ENCODE measurements at regions not wholly inside any gene's neighbourhood (a gene's known extent, or its start where the extent isn't known, plus 50 kb on each side); places are given as distances from the start of the nearest gene placed in this dataset.
"Not testable (repeated sequence)": the region's sequence is repeated elsewhere in the genome, so short reads cannot be mapped to it uniquely, and the experiment has no call there.

GRCh38 chr7:66454600-66455225, 174.0 kb upstream of the KCTD7 start:
- Histone ChIP-seq H3K4me3 (ENCODE audit: low read depth, low read length) (no peak overlapping the region), H3K27ac (ENCODE audit: low read depth, low read length) (no peak overlapping the region), H3K36me3 (ENCODE audit: control insufficient read depth, insufficient read depth, low read length) (no peaks in the 10 kb centered on the region), H3K9me3 (ENCODE audit: control insufficient read depth, insufficient read depth, low read length) (no peaks in the 10 kb centered on the region), H3K27me3 (ENCODE audit: control insufficient read depth, insufficient read depth, low read length) (no peaks in the 10 kb centered on the region), H3K4me1 (ENCODE audit: control insufficient read depth, insufficient read depth, low read length) (no peaks in the 10 kb centered on the region)
- WGBS (ENCODE audit: insufficient coverage), result 90% methylated on average over 3 of the region's 5 CpGs
- DNase-seq (ENCODE audit: low read depth in 4 of 6, low spot score in 6 of 6), result no peak

GRCh38 chr7:66455432-66455831, 173.2 kb upstream of the KCTD7 start:
- not testable (repeated sequence) for H3K9me3 ChIP-seq (ENCODE audit: control insufficient read depth, insufficient read depth, low read length); H3K27me3 ChIP-seq (ENCODE audit: control insufficient read depth, insufficient read depth, low read length); H3K36me3 ChIP-seq (ENCODE audit: control insufficient read depth, insufficient read depth, low read length); DNase-seq (ENCODE audit: low read depth in 4 of 6, low spot score in 6 of 6); H3K4me3 ChIP-seq (ENCODE audit: low read depth, low read length); H3K4me1 ChIP-seq (ENCODE audit: control insufficient read depth, insufficient read depth, low read length); H3K27ac ChIP-seq (ENCODE audit: low read depth, low read length)
- WGBS (ENCODE audit: insufficient coverage), result no CpG with 5 or more reads among the region's 1 CpG

GRCh38 chr7:66456431-66456830, 172.2 kb upstream of the KCTD7 start:
- not testable (repeated sequence) for H3K27me3 ChIP-seq (ENCODE audit: control insufficient read depth, insufficient read depth, low read length); H3K27ac ChIP-seq (ENCODE audit: low read depth, low read length); H3K9me3 ChIP-seq (ENCODE audit: control insufficient read depth, insufficient read depth, low read length); H3K36me3 ChIP-seq (ENCODE audit: control insufficient read depth, insufficient read depth, low read length); H3K4me1 ChIP-seq (ENCODE audit: control insufficient read depth, insufficient read depth, low read length); DNase-seq (ENCODE audit: low read depth in 4 of 6, low spot score in 6 of 6); H3K4me3 ChIP-seq (ENCODE audit: low read depth, low read length)
- WGBS (ENCODE audit: insufficient coverage), result no CpG with 5 or more reads among the region's 2 CpGs

- no CpG with 5 or more reads among the region's 5 CpGs for WGBS (ENCODE audit: insufficient coverage)
- H3K27me3 ChIP-seq (ENCODE audit: control insufficient read depth, insufficient read depth, low read length); H3K27ac ChIP-seq (ENCODE audit: low read depth, low read length); H3K36me3 ChIP-seq (ENCODE audit: control insufficient read depth, insufficient read depth, low read length); H3K4me1 ChIP-seq (ENCODE audit: control insufficient read depth, insufficient read depth, low read length); DNase-seq (ENCODE audit: low read depth in 4 of 6, low spot score in 6 of 6); H3K9me3 ChIP-seq (ENCODE audit: control insufficient read depth, insufficient read depth, low read length); H3K4me3 ChIP-seq (ENCODE audit: low read depth, low read length): not testable (repeated sequence)
Measured at GRCh38 chr7:66458991-66459390, 169.7 kb upstream of the KCTD7 start.

GRCh38 chr7:66459783-66460413, 168.8 kb upstream of the KCTD7 start:
- DNase-seq (ENCODE audit: low read depth in 4 of 6, low spot score in 6 of 6), result peak in 1 of 6 donors; percentile 2
- not testable (repeated sequence) for H3K9me3 ChIP-seq (ENCODE audit: control insufficient read depth, insufficient read depth, low read length); H3K27me3 ChIP-seq (ENCODE audit: control insufficient read depth, insufficient read depth, low read length); H3K36me3 ChIP-seq (ENCODE audit: control insufficient read depth, insufficient read depth, low read length); H3K4me3 ChIP-seq (ENCODE audit: low read depth, low read length); H3K27ac ChIP-seq (ENCODE audit: low read depth, low read length); H3K4me1 ChIP-seq (ENCODE audit: control insufficient read depth, insufficient read depth, low read length)
- 54% methylated on average over 4 of the region's 5 CpGs for WGBS (ENCODE audit: insufficient coverage)

- H3K27ac ChIP-seq (ENCODE audit: low read depth, low read length), result no peak overlapping the region
- no peaks in the 10 kb centered on the region for H3K9me3 ChIP-seq (ENCODE audit: control insufficient read depth, insufficient read depth, low read length)
- DNase-seq (ENCODE audit: low read depth in 4 of 6, low spot score in 6 of 6), result no peak
- H3K36me3 ChIP-seq (ENCODE audit: control insufficient read depth, insufficient read depth, low read length), result no peaks in the 10 kb centered on the region
- H3K4me1 ChIP-seq (ENCODE audit: control insufficient read depth, insufficient read depth, low read length), result no peaks in the 10 kb centered on the region
- no peak overlapping the region for H3K4me3 ChIP-seq (ENCODE audit: low read depth, low read length)
- no peaks in the 10 kb centered on the region for H3K27me3 ChIP-seq (ENCODE audit: control insufficient read depth, insufficient read depth, low read length)
- 100% methylated on average over 1 of the region's 3 CpGs for WGBS (ENCODE audit: insufficient coverage)
Measured at GRCh38 chr7:66460921-66461361, 167.7 kb upstream of the KCTD7 start.

GRCh38 chr7:66461397-66461796, 167.3 kb upstream of the KCTD7 start:
- not testable (repeated sequence) for H3K4me1 ChIP-seq (ENCODE audit: control insufficient read depth, insufficient read depth, low read length); H3K27ac ChIP-seq (ENCODE audit: low read depth, low read length); H3K27me3 ChIP-seq (ENCODE audit: control insufficient read depth, insufficient read depth, low read length); H3K36me3 ChIP-seq (ENCODE audit: control insufficient read depth, insufficient read depth, low read length); DNase-seq (ENCODE audit: low read depth in 4 of 6, low spot score in 6 of 6); H3K4me3 ChIP-seq (ENCODE audit: low read depth, low read length); H3K9me3 ChIP-seq (ENCODE audit: control insufficient read depth, insufficient read depth, low read length)
- WGBS (ENCODE audit: insufficient coverage), result no CpG with 5 or more reads among the region's 4 CpGs

GRCh38 chr7:66462831-66463230, 165.8 kb upstream of the KCTD7 start:
- DNase-seq (ENCODE audit: low read depth in 4 of 6, low spot score in 6 of 6); H3K4me1 ChIP-seq (ENCODE audit: control insufficient read depth, insufficient read depth, low read length); H3K36me3 ChIP-seq (ENCODE audit: control insufficient read depth, insufficient read depth, low read length); H3K9me3 ChIP-seq (ENCODE audit: control insufficient read depth, insufficient read depth, low read length); H3K27ac ChIP-seq (ENCODE audit: low read depth, low read length); H3K4me3 ChIP-seq (ENCODE audit: low read depth, low read length); H3K27me3 ChIP-seq (ENCODE audit: control insufficient read depth, insufficient read depth, low read length): not testable (repeated sequence)
- 100% methylated on average over 4 of the region's 4 CpGs for WGBS (ENCODE audit: insufficient coverage)

GRCh38 chr7:66464059-66464458, 164.6 kb upstream of the KCTD7 start:
- Histone ChIP-seq H3K27ac (ENCODE audit: low read depth, low read length) (no peak overlapping the region), H3K36me3 (ENCODE audit: control insufficient read depth, insufficient read depth, low read length) (no peaks in the 10 kb centered on the region), H3K4me3 (ENCODE audit: low read depth, low read length) (no peak overlapping the region), H3K4me1 (ENCODE audit: control insufficient read depth, insufficient read depth, low read length) (no peaks in the 10 kb centered on the region), H3K9me3 (ENCODE audit: control insufficient read depth, insufficient read depth, low read length) (no peaks in the 10 kb centered on the region), H3K27me3 (ENCODE audit: control insufficient read depth, insufficient read depth, low read length) (no peaks in the 10 kb centered on the region)
- no peak for DNase-seq (ENCODE audit: low read depth in 4 of 6, low spot score in 6 of 6)
- WGBS (ENCODE audit: insufficient coverage), result 100% methylated on average over 3 of the region's 6 CpGs

GRCh38 chr7:66466081-66466600, 162.5 kb upstream of the KCTD7 start:
- Histone ChIP-seq H3K9me3 (ENCODE audit: control insufficient read depth, insufficient read depth, low read length) (no peaks in the 10 kb centered on the region), H3K36me3 (ENCODE audit: control insufficient read depth, insufficient read depth, low read length) (no peaks in the 10 kb centered on the region), H3K4me3 (ENCODE audit: low read depth, low read length) (no peak overlapping the region), H3K27me3 (ENCODE audit: control insufficient read depth, insufficient read depth, low read length) (no peaks in the 10 kb centered on the region), H3K27ac (ENCODE audit: low read depth, low read length) (no peak overlapping the region), H3K4me1 (ENCODE audit: control insufficient read depth, insufficient read depth, low read length) (no peaks in the 10 kb centered on the region)
- WGBS (ENCODE audit: insufficient coverage), result 94% methylated on average over 3 of the region's 8 CpGs
- DNase-seq (ENCODE audit: low read depth in 4 of 6, low spot score in 6 of 6), result no peak
